OCI-LY1 (cell line): ENCODE measurements at regions not wholly inside any gene's neighbourhood (a gene's known extent, or its start where the extent isn't known, plus 50 kb on each side); places are given as distances from the start of the nearest gene placed in this dataset.

Experiments used
- H2AFZ ChIP-seq: fragments of 200-600 bp; sonication (generic), shearing (Covaris generic); 2 replicates; pipeline ENCODE4 v1.6.0; 2014; ENCODE audit warnings: antibody characterized with exemption, mild to moderate bottlenecking, low read length
- H3F3A ChIP-seq: fragments of 200-600 bp; sonication (generic), shearing (Covaris generic); 2 replicates; pipeline ENCODE4 v1.6.0; 2014; ENCODE audit warnings: mild to moderate bottlenecking, antibody characterized with exemption, low read length, moderate library complexity; ENCODE audit not compliant: insufficient read depth
- H3K27ac ChIP-seq: fragments of 200-600 bp; sonication (generic); 2 replicates; pipeline ENCODE4 v1.5.1; 2014; ENCODE audit warnings: low read length, mixed run types, mild to moderate bottlenecking, low read depth; ENCODE audit not compliant: poor library complexity, severe bottlenecking
- H3K27me3 ChIP-seq: fragments of 200-600 bp; sonication (generic); 2 replicates; pipeline ENCODE4 v1.6.0; 2014; ENCODE audit warnings: antibody characterized with exemption, mild to moderate bottlenecking, low read length, moderate library complexity; ENCODE audit not compliant: insufficient read depth
- H3K36me3 ChIP-seq: fragments of 200-600 bp; sonication (generic); 2 replicates; pipeline ENCODE4 v1.6.1; 2014; ENCODE audit warnings: mild to moderate bottlenecking, antibody characterized with exemption, low read length, moderate library complexity, mixed read lengths; ENCODE audit not compliant: insufficient read depth
- H3K4me1 ChIP-seq: fragments of 200-600 bp; sonication (generic); 2 replicates; pipeline ENCODE4 v1.5.1; 2014; ENCODE audit warnings: mild to moderate bottlenecking, low read length, moderate library complexity; ENCODE audit not compliant: insufficient read depth, severe bottlenecking
- H3K4me2 ChIP-seq: fragments of 200-600 bp; sonication (generic), shearing (Covaris generic); 2 replicates; pipeline ENCODE4 v1.6.1; 2014; ENCODE audit warnings: low read length
- H3K4me3 ChIP-seq: fragments of 200-600 bp; sonication (generic); 2 replicates; pipeline ENCODE4 v1.5.1; 2014; ENCODE audit warnings: low read length, low read depth, mild to moderate bottlenecking, mixed read lengths; ENCODE audit not compliant: poor library complexity, severe bottlenecking
- H3K79me2 ChIP-seq: fragments of 200-600 bp; shearing (Covaris generic); 2 replicates; pipeline ENCODE4 v1.6.1; 2016; ENCODE audit warnings: mixed run types, low read length, mixed read lengths; ENCODE audit not compliant: insufficient read depth
- H3K9ac ChIP-seq: fragments of 200-600 bp; sonication (generic), shearing (Covaris generic); 2 replicates; pipeline ENCODE4 v1.6.1; 2014; ENCODE audit warnings: mild to moderate bottlenecking, low read length, mixed read lengths
- H3K9me2 ChIP-seq: fragments of 200-600 bp; sonication (generic), shearing (Covaris generic); 2 replicates; pipeline ENCODE4 v1.6.1; 2014; ENCODE audit warnings: low read depth, mild to moderate bottlenecking, low read length, mixed read lengths
- H3K9me3 ChIP-seq: fragments of 200-600 bp; shearing (Covaris generic); 2 replicates; pipeline ENCODE4 v1.6.1; 2014; ENCODE audit warnings: low read length, mixed read lengths
- H4K20me1 ChIP-seq: fragments of 200-600 bp; sonication (generic), shearing (Covaris generic); 2 replicates; pipeline ENCODE4 v1.6.0; 2016; ENCODE audit warnings: mild to moderate bottlenecking, low read length; ENCODE audit not compliant: insufficient read depth
- EZH2 ChIP-seq: fragments of 200-600 bp; sonication (generic), shearing (Covaris generic); IDR thresholded peaks from 2 replicates; pipeline ENCODE4 v1.8.0; 2017; ENCODE audit warnings: borderline replicate concordance, mixed run types, mild to moderate bottlenecking, antibody characterized with exemption, low read length, moderate library complexity, mixed read lengths
- TF ChIP-seq, protein P1 (sequence below): fragments of 200-600 bp; sonication (generic), shearing (Covaris generic); IDR thresholded peaks from 2 replicates; pipeline ENCODE4 v1.5.1; 2017; ENCODE audit warnings: mild to moderate bottlenecking, antibody characterized with exemption, low read length, moderate library complexity, mixed read lengths

DNA sequence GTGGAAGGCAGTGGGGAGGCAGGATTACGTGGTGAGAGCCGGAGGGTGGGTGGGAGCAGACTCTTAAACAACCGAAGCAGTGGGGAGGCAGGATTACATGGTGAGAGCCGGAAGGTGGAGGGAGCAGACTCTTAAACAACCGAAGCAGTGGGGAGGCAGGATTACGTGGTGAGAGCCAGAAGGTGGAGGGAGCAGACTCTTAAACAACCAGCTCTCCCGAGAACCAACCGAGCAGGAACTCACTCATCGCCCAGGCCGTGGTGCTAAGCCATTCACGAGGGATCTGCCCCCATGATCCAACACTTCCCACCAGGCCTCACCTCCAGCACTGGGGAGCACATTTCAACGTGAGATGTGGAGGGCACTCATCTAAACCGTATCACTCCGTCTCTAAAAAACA, 87.7 kb downstream of the RTP5 start:
- Histone ChIP-seq H3F3A (no peaks in the 10 kb centered on the region), H3K36me3 (no peaks in the 10 kb centered on the region), H3K79me2 (no peaks in the 10 kb centered on the region), H3K4me2 (no peak overlapping the region), H3K9me2 (no peaks in the 10 kb centered on the region), H3K9ac (no peak overlapping the region), H3K4me1 (no peaks in the 10 kb centered on the region), H2AFZ (no peak overlapping the region), H3K9me3 (no peaks in the 10 kb centered on the region), H3K4me3 (no peak overlapping the region), H3K27ac (no peak overlapping the region), H3K27me3 (no peaks in the 10 kb centered on the region), H4K20me1 (no peaks in the 10 kb centered on the region)
- no peak for TF ChIP-seq EZH2
- TF ChIP-seq, protein P1, sequence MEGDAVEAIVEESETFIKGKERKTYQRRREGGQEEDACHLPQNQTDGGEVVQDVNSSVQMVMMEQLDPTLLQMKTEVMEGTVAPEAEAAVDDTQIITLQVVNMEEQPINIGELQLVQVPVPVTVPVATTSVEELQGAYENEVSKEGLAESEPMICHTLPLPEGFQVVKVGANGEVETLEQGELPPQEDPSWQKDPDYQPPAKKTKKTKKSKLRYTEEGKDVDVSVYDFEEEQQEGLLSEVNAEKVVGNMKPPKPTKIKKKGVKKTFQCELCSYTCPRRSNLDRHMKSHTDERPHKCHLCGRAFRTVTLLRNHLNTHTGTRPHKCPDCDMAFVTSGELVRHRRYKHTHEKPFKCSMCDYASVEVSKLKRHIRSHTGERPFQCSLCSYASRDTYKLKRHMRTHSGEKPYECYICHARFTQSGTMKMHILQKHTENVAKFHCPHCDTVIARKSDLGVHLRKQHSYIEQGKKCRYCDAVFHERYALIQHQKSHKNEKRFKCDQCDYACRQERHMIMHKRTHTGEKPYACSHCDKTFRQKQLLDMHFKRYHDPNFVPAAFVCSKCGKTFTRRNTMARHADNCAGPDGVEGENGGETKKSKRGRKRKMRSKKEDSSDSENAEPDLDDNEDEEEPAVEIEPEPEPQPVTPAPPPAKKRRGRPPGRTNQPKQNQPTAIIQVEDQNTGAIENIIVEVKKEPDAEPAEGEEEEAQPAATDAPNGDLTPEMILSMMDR, result no peak

DNA sequence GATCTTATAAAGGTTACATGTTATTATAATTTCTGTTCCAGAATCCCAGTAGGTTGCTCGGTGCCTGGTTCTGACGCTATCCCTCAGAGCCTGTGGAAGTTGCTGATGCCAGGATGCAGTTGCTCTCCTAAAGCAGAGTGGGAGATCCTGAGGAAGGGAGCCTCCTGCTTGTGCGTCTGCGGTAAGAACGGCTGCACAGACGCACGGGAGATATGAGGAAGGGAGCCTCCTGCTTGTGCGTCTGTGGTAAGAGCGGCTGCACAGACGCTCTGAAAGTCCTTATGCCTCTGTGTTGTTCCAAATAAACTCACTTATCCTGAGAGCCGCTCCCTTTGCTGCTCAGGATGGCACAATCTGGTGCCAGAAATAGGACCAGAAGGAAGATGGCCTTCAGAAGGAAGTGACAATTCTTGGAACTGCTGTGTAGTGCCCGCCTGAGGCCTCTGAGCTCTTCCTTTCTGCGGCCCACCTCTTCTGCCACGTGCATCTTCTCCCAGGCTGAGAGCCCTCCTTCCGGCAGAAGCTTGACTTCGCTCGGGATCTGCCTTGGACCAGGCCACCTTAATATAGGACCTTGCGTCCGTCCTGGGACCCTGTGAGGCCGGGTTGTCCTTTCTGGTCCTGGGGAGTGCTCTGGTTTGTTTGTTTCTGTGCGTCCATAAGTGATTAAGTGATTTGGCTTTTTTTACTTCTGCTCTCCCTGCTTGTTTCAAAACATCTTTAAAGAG, 89.5 kb downstream of the RTP5 start:
- Histone ChIP-seq H3K79me2 (no peaks in the 10 kb centered on the region), H3K9ac (no peak overlapping the region), H3F3A (no peaks in the 10 kb centered on the region), H3K9me2 (no peaks in the 10 kb centered on the region), H3K9me3 (no peaks in the 10 kb centered on the region), H3K27me3 (no peaks in the 10 kb centered on the region), H3K4me1 (no peaks in the 10 kb centered on the region), H3K4me3 (no peak overlapping the region), H3K4me2 (no peak overlapping the region), H4K20me1 (no peaks in the 10 kb centered on the region), H3K27ac (no peak overlapping the region), H2AFZ (no peak overlapping the region), H3K36me3 (no peaks in the 10 kb centered on the region)
- no peak for TF ChIP-seq EZH2
- TF ChIP-seq, protein P1, result no peak

DNA sequence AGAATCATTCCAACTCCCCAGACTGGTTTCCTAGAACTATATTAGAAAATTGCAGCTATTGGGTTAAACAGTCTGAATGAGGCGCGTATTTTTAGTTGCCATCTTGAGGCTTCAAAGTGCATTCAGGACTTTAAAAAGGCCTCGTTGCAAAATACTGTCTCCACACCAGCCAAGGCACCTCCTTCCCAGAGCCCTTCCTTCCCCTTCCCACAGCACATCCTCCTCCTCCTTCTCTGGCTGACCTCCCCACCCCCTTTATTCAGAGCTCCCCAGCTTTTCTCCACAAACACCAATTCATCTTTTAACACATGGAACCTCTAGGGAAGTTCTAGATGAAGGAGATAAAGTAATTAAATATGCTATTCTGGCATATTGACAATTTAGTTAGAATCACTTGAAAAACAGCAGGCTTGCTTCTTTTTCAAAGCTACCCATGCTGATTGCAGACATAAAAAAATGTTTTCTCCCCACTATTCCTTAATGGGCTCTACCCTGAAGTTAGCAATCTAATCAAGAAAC, 90.3 kb downstream of the RTP5 start:
- no peaks in the 10 kb centered on the region for H3K4me1 ChIP-seq
- no peaks in the 10 kb centered on the region for H3K9me3 ChIP-seq
- H3K27me3 ChIP-seq, result no peaks in the 10 kb centered on the region
- no peaks in the 10 kb centered on the region for H3K9me2 ChIP-seq
- TF ChIP-seq, protein P1, result no peak
- no peak for TF ChIP-seq EZH2
- no peak overlapping the region for H3K4me3 ChIP-seq
- H2AFZ ChIP-seq, result no peak overlapping the region
- no peaks in the 10 kb centered on the region for H3K79me2 ChIP-seq
- H3K9ac ChIP-seq, result no peak overlapping the region
- no peaks in the 10 kb centered on the region for H3K36me3 ChIP-seq
- no peak overlapping the region for H3K4me2 ChIP-seq
- H3F3A ChIP-seq, result no peaks in the 10 kb centered on the region
- H3K27ac ChIP-seq, result no peak overlapping the region
- no peaks in the 10 kb centered on the region for H4K20me1 ChIP-seq
